DND-41 (cell line): ENCODE measurements at regions not wholly inside any gene's neighbourhood (a gene's known extent, or its start where the extent isn't known, plus 50 kb on each side); places are given as distances from the start of the nearest gene placed in this dataset.

Experiments
- ATAC-seq: fragments of 200-7000 bp; cut with Tn5 transposase; 3 replicates; pipeline ENCODE4 v1.9.1; 2021; ENCODE audit warnings: low read depth; ENCODE audit not compliant: insufficient read depth
- DNase-seq: peaks from one replicate; pipeline ENCODE4 v3.0.0-alpha.2; 2020
- H2AFZ ChIP-seq: 2 replicates; pipeline ENCODE4 v1.6.0; 2012; ENCODE audit warnings: low read depth, low read length
- H3K27ac ChIP-seq: 2 replicates; pipeline ENCODE4 v1.5.1; 2012; ENCODE audit warnings: low read length, inconsistent platforms
- H3K27me3 ChIP-seq: fragments of 200-600 bp; sonication (generic); 2 replicates; pipeline ENCODE4 v1.6.0; 2012; ENCODE audit warnings: low read length, mild to moderate bottlenecking, inconsistent platforms; ENCODE audit not compliant: insufficient read depth, poor library complexity
- H3K36me3 ChIP-seq: 2 replicates; pipeline ENCODE4 v1.5.1; 2012; ENCODE audit warnings: low read length, inconsistent platforms; ENCODE audit not compliant: insufficient read depth
- H3K4me1 ChIP-seq: 2 replicates; pipeline ENCODE4 v1.5.1; 2012; ENCODE audit warnings: mild to moderate bottlenecking, low read length; ENCODE audit not compliant: insufficient read depth
- H3K4me2 ChIP-seq: 2 replicates; pipeline ENCODE4 v1.6.0; 2012; ENCODE audit warnings: mild to moderate bottlenecking, moderate library complexity, low read length, inconsistent platforms; ENCODE audit not compliant: insufficient read depth
- H3K4me3 ChIP-seq, 2 experiments: fragments of 200-600 bp in 1 of 2; shearing (Covaris generic) in 1 of 2; 2 replicates each; pipeline ENCODE4 v1.5.1; 2012 to 2016; ENCODE audit warnings: inconsistent platforms in 2 of 2, low read length in 2 of 2, mild to moderate bottlenecking in 2 of 2, low read depth in 1 of 2, moderate library complexity in 1 of 2
- H3K79me2 ChIP-seq: 2 replicates; pipeline ENCODE4 v1.6.0; 2012; ENCODE audit warnings: low read length, inconsistent platforms; ENCODE audit not compliant: insufficient read depth
- H3K9ac ChIP-seq: 2 replicates; pipeline ENCODE4 v1.6.0; 2012; ENCODE audit warnings: low read depth, mild to moderate bottlenecking, inconsistent platforms, low read length, moderate library complexity
- H3K9me3 ChIP-seq: 2 replicates; pipeline ENCODE4 v1.5.1; 2012; ENCODE audit warnings: low read length, moderate library complexity, mild to moderate bottlenecking, inconsistent platforms; ENCODE audit not compliant: insufficient read depth, severe bottlenecking
- H4K20me1 ChIP-seq: 2 replicates; pipeline ENCODE4 v1.6.0; 2012; ENCODE audit warnings: low read length; ENCODE audit not compliant: insufficient read depth
- EZH2 ChIP-seq: IDR thresholded peaks from 3 replicates; pipeline ENCODE4 v1.6.1; 2012; ENCODE audit warnings: borderline replicate concordance, low read depth, mild to moderate bottlenecking, moderate library complexity, low read length, inconsistent platforms; ENCODE audit not compliant: severe bottlenecking
- TF ChIP-seq, protein P1 (sequence below): IDR thresholded peaks from 2 replicates; pipeline ENCODE4 v1.5.1; 2012; ENCODE audit warnings: borderline replicate concordance, low read length, moderate library complexity, mild to moderate bottlenecking; ENCODE audit not compliant: poor library complexity, severe bottlenecking; ENCODE audit errors: extremely low read depth

DNA sequence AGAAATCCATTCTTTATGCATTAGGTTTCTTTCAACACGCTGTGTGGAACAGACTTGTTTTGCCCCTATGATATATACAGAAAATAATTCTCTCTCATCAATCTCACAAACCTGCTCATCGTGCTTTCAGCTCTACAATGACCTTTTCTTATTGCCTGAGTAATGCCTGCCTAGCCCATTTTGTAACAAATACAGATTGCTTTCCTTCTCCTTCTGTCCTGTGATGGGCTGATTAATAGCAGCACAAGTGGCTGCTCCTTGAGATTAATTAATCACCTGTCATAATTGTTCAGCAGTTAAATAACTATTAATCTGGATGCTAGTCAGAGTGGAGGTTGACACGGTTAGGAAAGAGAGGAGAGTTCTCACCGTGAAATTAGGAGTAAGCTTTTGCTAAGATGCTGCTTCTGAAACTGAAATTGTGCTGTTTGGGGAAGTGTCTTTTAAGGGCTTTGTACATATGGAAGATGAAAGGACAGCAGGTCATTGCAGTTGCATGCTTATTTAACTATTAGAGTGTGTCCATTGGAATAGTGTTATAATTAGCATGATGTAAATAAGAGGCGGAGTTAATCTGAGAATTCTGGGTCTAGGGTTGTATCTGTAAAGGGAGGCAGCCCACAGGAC is 1430.5 kb downstream of the FAM181B start:
- DNase-seq, result no peak
- no peak overlapping the region for H3K27ac ChIP-seq
- TF ChIP-seq, protein P1, sequence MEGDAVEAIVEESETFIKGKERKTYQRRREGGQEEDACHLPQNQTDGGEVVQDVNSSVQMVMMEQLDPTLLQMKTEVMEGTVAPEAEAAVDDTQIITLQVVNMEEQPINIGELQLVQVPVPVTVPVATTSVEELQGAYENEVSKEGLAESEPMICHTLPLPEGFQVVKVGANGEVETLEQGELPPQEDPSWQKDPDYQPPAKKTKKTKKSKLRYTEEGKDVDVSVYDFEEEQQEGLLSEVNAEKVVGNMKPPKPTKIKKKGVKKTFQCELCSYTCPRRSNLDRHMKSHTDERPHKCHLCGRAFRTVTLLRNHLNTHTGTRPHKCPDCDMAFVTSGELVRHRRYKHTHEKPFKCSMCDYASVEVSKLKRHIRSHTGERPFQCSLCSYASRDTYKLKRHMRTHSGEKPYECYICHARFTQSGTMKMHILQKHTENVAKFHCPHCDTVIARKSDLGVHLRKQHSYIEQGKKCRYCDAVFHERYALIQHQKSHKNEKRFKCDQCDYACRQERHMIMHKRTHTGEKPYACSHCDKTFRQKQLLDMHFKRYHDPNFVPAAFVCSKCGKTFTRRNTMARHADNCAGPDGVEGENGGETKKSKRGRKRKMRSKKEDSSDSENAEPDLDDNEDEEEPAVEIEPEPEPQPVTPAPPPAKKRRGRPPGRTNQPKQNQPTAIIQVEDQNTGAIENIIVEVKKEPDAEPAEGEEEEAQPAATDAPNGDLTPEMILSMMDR, result no peak
- no peak for TF ChIP-seq EZH2
- ATAC-seq, result no peak
- H3K79me2 ChIP-seq, result no peaks in the 10 kb centered on the region
- no peak overlapping the region for H3K9ac ChIP-seq
- no peaks in the 10 kb centered on the region for H3K36me3 ChIP-seq
- H3K9me3 ChIP-seq, result no peaks in the 10 kb centered on the region
- H3K4me1 ChIP-seq, result no peaks in the 10 kb centered on the region
- H2AFZ ChIP-seq, result no peak overlapping the region
- no peak overlapping the region for H3K4me2 ChIP-seq
- H3K4me3 ChIP-seq, result no peak overlapping the region
- H3K27me3 ChIP-seq, result no peaks in the 10 kb centered on the region
- no peaks in the 10 kb centered on the region for H4K20me1 ChIP-seq

DNA sequence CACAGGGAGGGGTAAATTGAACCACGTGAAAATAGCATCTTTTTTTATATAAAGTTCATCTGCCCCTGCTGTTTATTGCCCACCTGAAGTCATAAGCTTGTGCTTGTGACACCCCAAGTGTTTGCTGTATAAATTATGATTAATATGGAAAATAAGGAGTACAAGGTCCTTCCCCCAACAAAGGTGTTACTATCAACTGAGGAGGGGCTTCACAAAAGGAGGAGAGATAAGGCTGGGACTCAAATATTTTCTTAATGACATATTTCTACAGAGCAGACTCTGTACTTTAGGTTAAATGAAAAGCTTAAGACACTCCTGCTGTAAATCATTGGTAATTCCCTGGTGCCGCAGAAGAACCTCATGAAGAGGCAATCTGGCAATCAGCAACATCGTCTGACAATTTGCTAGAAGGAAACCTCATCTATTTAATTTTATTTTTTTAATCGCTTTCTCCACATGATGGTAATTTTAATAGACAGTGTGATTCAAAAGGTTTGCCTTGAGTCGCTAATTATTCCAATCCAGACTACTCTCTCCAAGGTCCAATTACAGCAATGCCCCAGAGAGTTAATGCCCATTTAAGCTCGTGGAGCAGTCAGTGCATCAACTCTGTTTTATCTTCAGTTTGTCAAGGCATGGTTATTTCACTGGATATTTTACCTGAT is 1432.4 kb downstream of the FAM181B start:
- H3K4me3 ChIP-seq, result no peak overlapping the region
- no peaks in the 10 kb centered on the region for H4K20me1 ChIP-seq
- H2AFZ ChIP-seq, result no peak overlapping the region
- H3K27me3 ChIP-seq, result no peaks in the 10 kb centered on the region
- H3K9ac ChIP-seq, result no peak overlapping the region
- H3K4me1 ChIP-seq, result no peaks in the 10 kb centered on the region
- H3K79me2 ChIP-seq, result no peaks in the 10 kb centered on the region
- ATAC-seq (no peak), DNase-seq (no peak)
- TF ChIP-seq, protein P1, result no peak
- no peak for TF ChIP-seq EZH2
- no peak overlapping the region for H3K27ac ChIP-seq
- H3K36me3 ChIP-seq, result no peaks in the 10 kb centered on the region
- H3K9me3 ChIP-seq, result no peaks in the 10 kb centered on the region
- H3K4me2 ChIP-seq, result no peak overlapping the region

DNA sequence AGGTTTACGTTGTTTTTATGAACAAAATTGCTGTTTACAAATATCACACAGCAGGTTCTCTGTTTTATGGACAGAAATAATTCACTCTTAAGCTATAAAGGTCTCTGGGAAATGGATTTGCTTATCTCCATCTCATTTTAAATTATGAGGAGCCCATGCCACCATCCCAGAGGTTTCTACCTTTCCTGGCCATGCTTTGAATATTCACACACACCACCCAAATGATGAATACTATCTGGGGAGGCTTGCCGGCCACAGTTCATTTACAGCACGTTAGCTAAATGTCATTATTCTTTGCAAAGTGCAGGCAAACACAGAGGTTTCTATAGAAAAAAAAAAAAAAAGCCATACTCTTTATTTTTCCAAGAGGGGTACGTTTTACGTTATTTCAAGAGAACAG is 1446.7 kb downstream of the FAM181B start:
- ATAC-seq, result no peak
- Histone ChIP-seq H3K27ac (no peak overlapping the region), H3K4me1 (no peaks in the 10 kb centered on the region), H3K79me2 (no peaks in the 10 kb centered on the region), H3K4me3 (no peak overlapping the region), H4K20me1 (no peaks in the 10 kb centered on the region), H3K27me3 (no peaks in the 10 kb centered on the region), H3K9ac (no peak overlapping the region), H3K9me3 (no peaks in the 10 kb centered on the region), H3K36me3 (no peaks in the 10 kb centered on the region), H3K4me2 (no peak overlapping the region), H2AFZ (no peak overlapping the region)
- TF ChIP-seq EZH2, result no peak
- TF ChIP-seq, protein P1, result no peak
- DNase-seq, result no peak
